ENCODE measurements at regions not wholly inside any gene's neighbourhood (a gene's known extent, or its start where the extent isn't known, plus 50 kb on each side); places are given as distances from the start of the nearest gene placed in this dataset.

GRCh38 chr3:74344865-74345440, 269.5 kb downstream of the CNTN3 start:
- DNase-seq, result no peak

GRCh38 chr3:74343391-74343790, 271.1 kb downstream of the CNTN3 start:
- DNase-seq, result no peak

- no peak for DNase-seq
These were observed 275.5 kb downstream of the CNTN3 start for GRCh38 chr3:74338998-74339397.

- DNase-seq, result no peak
These were observed 282.3 kb downstream of the CNTN3 start for GRCh38 chr3:74332165-74332564.

GRCh38 chr3:74331711-74332110, 282.7 kb downstream of the CNTN3 start:
- no peak for DNase-seq

GRCh38 chr3:74329096-74329495, 285.4 kb downstream of the CNTN3 start:
- no peak for DNase-seq

- DNase-seq, result no peak
These were observed 286.0 kb downstream of the CNTN3 start for GRCh38 chr3:74328435-74328834.

GRCh38 chr3:74315291-74315690, 299.2 kb downstream of the CNTN3 start:
- DNase-seq, result no peak

- DNase-seq, result no peak
These were observed 299.8 kb downstream of the CNTN3 start for GRCh38 chr3:74314696-74315095.

GRCh38 chr3:74309716-74310115, 304.7 kb downstream of the CNTN3 start:
- DNase-seq, result no peak

GRCh38 chr3:74304424-74304823, 310.0 kb downstream of the CNTN3 start:
- DNase-seq, result no peak

GRCh38 chr3:74303711-74304110, 310.7 kb downstream of the CNTN3 start:
- DNase-seq, result no peak

- no peak for DNase-seq
These were observed 311.5 kb downstream of the CNTN3 start for GRCh38 chr3:74302969-74303368.

- DNase-seq, result peak; percentile 5
These were observed 312.2 kb downstream of the CNTN3 start for GRCh38 chr3:74302281-74302680.

GRCh38 chr3:74301056-74301455, 313.4 kb downstream of the CNTN3 start:
- no peak for DNase-seq

GRCh38 chr3:74295479-74295878, 319.0 kb downstream of the CNTN3 start:
- no peak for DNase-seq

- DNase-seq, result no peak
These were observed 325.7 kb downstream of the CNTN3 start for GRCh38 chr3:74288761-74289160.

GRCh38 chr3:74287557-74287956, 326.9 kb downstream of the CNTN3 start:
- no peak for DNase-seq

- DNase-seq, result no peak
These were observed 332.3 kb downstream of the CNTN3 start for GRCh38 chr3:74282202-74282601.

- no peak for DNase-seq
These were observed 332.8 kb downstream of the CNTN3 start for GRCh38 chr3:74281705-74282104.

- DNase-seq, result no peak
These were observed 340.7 kb downstream of the CNTN3 start for GRCh38 chr3:74273555-74274402.

GRCh38 chr3:74273091-74273490, 341.4 kb downstream of the CNTN3 start:
- DNase-seq, result no peak

GRCh38 chr3:74271541-74271940, 342.9 kb downstream of the CNTN3 start:
- no peak for DNase-seq

- DNase-seq, result no peak
These were observed 344.8 kb downstream of the CNTN3 start for GRCh38 chr3:74269689-74270088.

- no peak for DNase-seq
These were observed 345.7 kb downstream of the CNTN3 start for GRCh38 chr3:74268753-74269152.

Measured in NCI-H1105 treated with DMSO at 0.1 percent for 48 hours (cell line).